ENCODE measurements at regions not wholly inside any gene's neighbourhood (a gene's known extent, or its start where the extent isn't known, plus 50 kb on each side); places are given as distances from the start of the nearest gene placed in this dataset.

- no peak for TF ChIP-seq EZH2phosphoT487 (IDR thresholded peaks at IDR 0.05; ENCODE audit: insufficient read depth, low read depth)
- no peak for TF ChIP-seq EZH2 (IDR thresholded peaks at IDR 0.05; ENCODE audit: insufficient read depth, poor library complexity, severe bottlenecking)
These were observed 224.6 kb downstream of the EPHA4 start for GRCh38 chr2:221347471-221347870.
